Esophagus mucosa (tissue), 1 donor: ENCODE measurements at regions not wholly inside any gene's neighbourhood (a gene's known extent, or its start where the extent isn't known, plus 50 kb on each side); places are given as distances from the start of the nearest gene placed in this dataset.
A peak's percentile ranks its signal among the peaks of the same experiment; 100 is the strongest.

Source experiments
- ATAC-seq: fragments of 200-7000 bp; cut with Tn5 transposase; one replicate; pipeline ENCODE4 v1.9.1; 2020
- donor health status: DM: yes; HTN: yes; CAD: no.

GRCh38 chr6:163679012-163679660 is 264.6 kb downstream of the QKI start:
- no peak for ATAC-seq

- no peak for ATAC-seq
These were observed 261.1 kb downstream of the QKI start for GRCh38 chr6:163675611-163676010.

- no peak for ATAC-seq
These were observed 258.2 kb downstream of the QKI start for GRCh38 chr6:163672710-163673109.

GRCh38 chr6:163671791-163672190 is 257.3 kb downstream of the QKI start:
- ATAC-seq = no peak

- ATAC-seq = no peak
These were observed 256.8 kb downstream of the QKI start for GRCh38 chr6:163671355-163671754.

GRCh38 chr6:163670336-163670735 is 255.8 kb downstream of the QKI start:
- ATAC-seq = no peak

GRCh38 chr6:163668061-163668426 is 253.5 kb downstream of the QKI start:
- ATAC-seq = peak; percentile 18

GRCh38 chr6:163667372-163668060 is 253.0 kb downstream of the QKI start:
- peak; percentile 69 for ATAC-seq

GRCh38 chr6:163665464-163665863 is 250.9 kb downstream of the QKI start:
- no peak for ATAC-seq

GRCh38 chr6:163663575-163663974 is 249.1 kb downstream of the QKI start:
- ATAC-seq = no peak

- ATAC-seq = no peak
These were observed 248.2 kb downstream of the QKI start for GRCh38 chr6:163662604-163663225.

- ATAC-seq = peak; percentile 22
These were observed 246.8 kb downstream of the QKI start for GRCh38 chr6:163661272-163661671.

GRCh38 chr6:163659803-163660202 is 245.3 kb downstream of the QKI start:
- ATAC-seq = no peak

- ATAC-seq = no peak
These were observed 241.0 kb downstream of the QKI start for GRCh38 chr6:163655217-163656121.

GRCh38 chr6:163651915-163652668 is 237.6 kb downstream of the QKI start:
- peak; percentile 94 for ATAC-seq

- ATAC-seq = no peak
These were observed 236.9 kb downstream of the QKI start for GRCh38 chr6:163651426-163651825.

- ATAC-seq = no peak
These were observed 234.3 kb downstream of the QKI start for GRCh38 chr6:163648868-163649267.

- no peak for ATAC-seq
These were observed 233.1 kb downstream of the QKI start for GRCh38 chr6:163647624-163648023.

- ATAC-seq = no peak
These were observed 232.3 kb downstream of the QKI start for GRCh38 chr6:163646866-163647265.

GRCh38 chr6:163646133-163646532 is 231.6 kb downstream of the QKI start:
- peak; percentile 56 for ATAC-seq

GRCh38 chr6:163645560-163645959 is 231.0 kb downstream of the QKI start:
- peak; percentile 84 for ATAC-seq

- no peak for ATAC-seq
These were observed 229.3 kb downstream of the QKI start for GRCh38 chr6:163643866-163644265.
